ENCODE measurements at regions not wholly inside any gene's neighbourhood (a gene's known extent, or its start where the extent isn't known, plus 50 kb on each side); places are given as distances from the start of the nearest gene placed in this dataset.

GRCh38 chr3:28649266-28649665 lies 300.6 kb upstream of the AZI2 start:
- DNase-seq: no peak

GRCh38 chr3:28651159-28651558 lies 302.5 kb upstream of the AZI2 start:
- no peak for DNase-seq

GRCh38 chr3:28664123-28664522 lies 315.5 kb upstream of the AZI2 start:
- no peak for DNase-seq

GRCh38 chr3:28667646-28668621 lies 319.3 kb upstream of the AZI2 start:
- peak; percentile 32 for DNase-seq

- DNase-seq: no peak
These were observed 321.2 kb upstream of the AZI2 start for GRCh38 chr3:28669870-28670269.

DNA sequence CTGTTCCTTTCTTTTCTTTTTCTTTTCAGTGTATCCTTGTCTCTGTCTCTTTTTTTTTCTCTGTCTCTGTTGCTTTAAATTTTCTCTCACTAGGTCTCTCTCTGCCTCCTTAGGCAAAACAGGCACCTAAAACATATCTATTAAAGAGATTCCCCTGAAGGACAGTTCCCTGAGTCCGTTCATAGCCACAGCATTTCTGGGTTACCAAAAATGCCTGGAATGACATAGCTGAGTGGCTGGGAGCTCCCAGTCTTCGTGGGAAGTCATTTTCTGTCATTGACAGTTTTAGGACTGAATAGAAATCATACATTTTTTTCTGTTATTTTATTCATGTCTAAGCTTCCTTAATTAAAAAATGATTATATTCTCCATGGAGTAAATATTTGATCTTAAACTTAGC lies 323.8 kb upstream of the AZI2 start:
- DNase-seq: no peak

- no peak for DNase-seq
These were observed 324.8 kb upstream of the AZI2 start for GRCh38 chr3:28673446-28673845.

DNA sequence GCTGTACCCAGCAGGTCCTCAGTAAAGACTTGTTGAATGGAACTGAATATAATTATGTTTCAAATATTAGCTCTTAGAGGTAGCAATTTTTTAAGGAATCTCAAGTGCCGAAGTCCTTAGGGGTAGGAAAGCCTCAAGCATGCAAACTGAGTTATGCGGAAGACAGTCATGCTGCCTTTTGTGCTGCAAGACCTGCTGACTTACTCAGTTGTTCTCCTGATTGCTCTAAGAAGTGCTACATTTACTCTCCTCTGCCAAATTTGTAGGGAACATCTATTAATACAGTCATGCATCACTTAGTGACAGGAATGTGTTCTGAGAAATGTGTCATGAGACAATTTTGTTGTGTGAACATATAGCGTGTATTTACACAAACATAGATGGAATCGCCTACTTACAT lies 325.6 kb upstream of the AZI2 start:
- no peak for DNase-seq

DNA sequence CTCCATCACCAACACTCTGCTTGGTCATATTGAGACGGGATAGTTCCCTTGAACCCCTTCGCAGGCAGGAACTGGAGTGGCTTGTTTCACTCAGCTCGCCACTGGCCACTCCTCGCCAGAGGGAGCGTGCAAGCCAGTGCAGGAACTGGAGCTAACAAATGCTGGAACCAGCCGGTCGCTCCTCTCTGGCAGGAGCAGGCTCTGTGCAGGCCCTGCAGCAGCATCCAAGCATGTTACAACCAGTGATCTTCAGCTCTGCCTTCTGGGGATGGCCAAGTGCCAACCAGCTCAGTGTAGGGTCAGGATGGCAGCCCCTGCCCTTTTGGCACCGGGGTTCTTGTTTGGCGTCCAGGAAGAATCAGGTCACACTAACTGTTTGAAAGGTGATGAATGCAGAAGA lies 329.0 kb upstream of the AZI2 start:
- no peak for DNase-seq

DNA sequence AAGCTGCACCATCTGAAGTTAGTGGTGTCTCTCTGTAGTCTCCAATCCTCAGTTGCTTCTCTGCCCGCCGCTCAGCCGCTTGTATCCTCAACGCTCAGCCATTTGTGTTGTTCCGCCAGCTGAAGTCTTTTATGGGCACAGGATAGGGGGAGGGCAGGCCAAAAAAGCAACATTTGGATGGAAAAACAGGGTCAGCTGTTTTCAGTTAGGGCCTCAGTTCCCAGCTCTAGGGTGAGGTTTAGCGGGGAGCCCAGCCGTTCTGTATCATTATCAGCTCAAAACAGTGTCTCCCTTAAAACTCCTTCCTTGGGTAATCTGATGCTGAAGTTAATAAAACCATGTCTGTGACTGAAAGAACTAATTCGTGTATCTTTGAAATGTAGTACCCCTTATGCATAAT lies 329.5 kb upstream of the AZI2 start:
- no peak for DNase-seq

GRCh38 chr3:28680050-28680449 lies 331.4 kb upstream of the AZI2 start:
- no peak for DNase-seq

- DNase-seq: no peak
These were observed 333.5 kb upstream of the AZI2 start for GRCh38 chr3:28682121-28682520.

DNA sequence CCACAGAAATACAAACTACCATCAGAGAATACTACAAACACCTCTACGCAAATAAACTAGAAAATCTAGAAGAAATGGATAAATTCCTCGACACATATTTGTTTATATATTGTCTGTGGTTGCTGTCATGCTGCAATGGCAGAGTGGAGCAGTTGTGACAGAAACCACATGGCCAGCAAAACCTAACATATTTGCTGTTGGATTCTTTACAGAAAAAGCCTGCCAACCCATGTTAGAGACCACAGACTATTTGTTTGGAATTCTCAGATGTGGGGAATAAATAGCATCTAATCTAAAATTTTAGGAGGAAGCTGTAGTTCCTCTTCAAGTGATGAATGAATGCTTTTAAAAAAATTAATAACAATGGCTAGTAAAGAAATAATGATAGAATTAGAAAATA lies 341.6 kb upstream of the AZI2 start:
- no peak for DNase-seq

DNA sequence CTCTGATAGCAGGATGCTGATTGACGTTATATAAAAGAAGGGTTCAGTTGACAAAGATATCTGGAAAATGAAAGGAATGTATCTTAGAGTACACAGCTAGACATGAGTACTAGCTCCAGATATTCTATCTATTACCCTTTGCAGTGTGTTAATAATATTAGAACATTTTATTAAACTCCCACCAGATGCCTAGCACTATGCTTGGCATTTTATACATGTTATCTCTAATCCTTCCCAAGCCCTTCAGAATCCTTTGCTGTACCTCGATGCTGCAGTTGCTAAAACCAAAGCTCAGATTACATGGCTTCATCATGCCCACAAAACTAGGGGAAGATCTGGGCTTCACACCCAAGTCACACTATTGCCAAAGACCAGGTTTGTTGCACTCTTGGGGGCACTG lies 350.1 kb upstream of the AZI2 start:
- no peak for DNase-seq

DNA sequence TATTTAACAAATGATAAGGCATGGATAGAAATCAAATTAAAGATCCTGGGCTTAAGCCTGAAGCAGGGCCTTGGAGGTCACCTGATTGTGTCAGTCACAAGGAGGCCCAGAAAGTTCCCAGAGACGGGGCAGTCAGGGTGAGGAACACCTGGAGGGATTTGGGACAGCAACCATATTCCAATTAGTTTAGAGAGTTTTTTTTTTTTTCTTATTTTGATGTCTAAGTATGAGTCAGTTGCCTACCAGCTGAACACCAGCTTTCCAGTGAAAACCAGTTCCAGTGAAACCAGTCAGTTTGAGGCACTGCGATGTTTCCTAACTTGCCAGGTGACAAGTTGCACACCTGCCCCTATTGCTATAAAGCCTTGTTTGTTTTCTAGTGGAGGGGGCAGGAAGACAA lies 350.7 kb upstream of the AZI2 start:
- no peak for DNase-seq

GRCh38 chr3:28700728-28701127 lies 352.1 kb upstream of the AZI2 start:
- no peak for DNase-seq

DNA sequence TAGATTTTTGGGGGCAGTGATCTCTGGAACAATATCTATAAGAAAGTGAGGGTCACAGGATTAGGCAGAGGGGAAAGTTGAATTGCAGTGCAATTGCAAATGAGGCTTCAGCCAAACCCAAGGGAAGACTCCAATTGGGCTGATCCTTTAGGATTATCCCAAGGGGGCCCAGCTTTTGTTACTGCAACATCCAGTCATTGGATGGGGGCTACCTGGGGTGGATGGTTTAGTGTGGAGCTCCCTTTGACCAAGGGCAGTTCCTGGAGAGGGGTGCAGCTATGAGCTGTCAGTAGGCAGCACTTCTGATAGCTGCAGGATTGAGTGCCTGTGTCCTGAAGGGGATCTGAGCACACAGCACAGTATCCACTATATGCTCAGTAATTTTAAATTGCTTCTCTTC lies 355.2 kb upstream of the AZI2 start:
- no peak for DNase-seq

GRCh38 chr3:28711293-28711692 lies 362.7 kb upstream of the AZI2 start:
- DNase-seq: no peak

GRCh38 chr3:28716939-28717338 lies 368.3 kb upstream of the AZI2 start:
- DNase-seq: no peak

DNA sequence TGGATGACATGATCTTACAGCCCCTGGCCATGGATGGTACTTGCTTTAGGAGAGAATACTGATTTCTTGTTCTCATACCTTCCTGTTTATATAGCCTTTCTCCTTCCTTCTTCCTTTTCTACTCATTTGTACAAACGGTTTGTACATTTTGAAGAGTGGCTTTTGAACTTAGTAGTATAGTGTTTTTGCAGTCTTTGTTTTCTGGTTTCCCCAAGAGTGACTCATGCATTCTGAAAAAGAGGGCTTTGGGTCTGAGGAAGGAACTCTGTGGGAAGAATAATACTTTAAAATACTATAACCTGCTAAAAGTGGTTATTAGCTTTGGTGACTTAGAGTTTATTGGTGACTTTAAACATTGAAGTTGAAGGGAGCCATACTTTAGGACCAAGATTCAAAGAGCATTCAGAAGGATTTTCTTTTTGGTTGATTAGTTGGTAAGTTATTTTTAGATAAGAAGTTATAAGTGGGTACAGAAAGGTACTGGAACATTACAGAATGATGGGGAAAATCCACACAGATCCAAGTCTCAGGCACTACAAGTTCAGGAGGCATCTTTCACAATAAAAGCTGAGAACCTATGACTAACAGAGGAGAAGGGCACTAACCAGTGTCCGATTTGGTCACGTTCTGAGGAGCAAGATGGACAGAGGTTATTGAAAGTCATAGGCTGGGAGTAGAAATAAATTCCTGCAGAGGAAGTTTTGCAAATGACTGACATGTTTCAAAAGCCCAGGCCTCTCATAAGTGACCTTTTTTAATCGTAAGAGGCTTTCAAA lies 369.6 kb upstream of the AZI2 start:
- DNase-seq: no peak

DNA sequence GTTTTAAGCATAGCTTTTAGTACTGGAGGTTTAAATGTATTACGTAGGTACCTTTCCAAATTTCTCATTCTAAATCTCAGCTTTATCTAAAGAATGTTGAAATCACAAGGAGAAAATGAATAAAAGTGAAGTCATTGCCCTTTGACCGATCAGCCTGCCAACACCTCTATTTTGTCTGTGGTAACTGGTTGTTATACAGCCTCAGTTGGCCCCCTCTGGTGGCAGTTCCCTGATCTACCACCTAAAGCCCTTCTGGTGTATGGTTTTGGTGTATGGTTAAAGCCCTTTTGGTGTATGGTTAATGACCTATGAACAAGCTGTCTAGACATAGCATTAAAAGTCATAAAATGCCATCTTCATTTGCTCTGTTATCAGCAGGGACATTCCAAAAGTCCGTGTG lies 378.2 kb upstream of the AZI2 start:
- DNase-seq: no peak

DNA sequence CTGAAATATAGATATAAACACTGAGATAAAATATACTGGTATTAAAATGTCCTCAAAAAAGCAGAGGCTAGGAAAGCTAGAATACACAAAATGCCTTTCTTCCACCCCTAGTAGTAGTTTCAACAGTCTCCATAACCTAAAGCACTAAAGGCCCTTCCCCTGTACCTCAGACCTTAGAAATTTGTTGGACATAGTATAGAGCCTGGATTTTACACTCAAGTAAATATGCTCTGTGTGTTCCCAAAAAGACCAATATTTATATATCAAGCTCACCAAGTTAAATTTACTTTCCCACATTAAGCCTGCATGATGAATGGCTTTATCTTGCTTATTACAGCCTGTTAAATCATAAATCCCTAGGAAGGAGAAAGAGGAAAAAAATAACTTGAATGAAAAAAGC lies 378.7 kb upstream of the AZI2 start:
- no peak for DNase-seq

GRCh38 chr3:28738425-28738824 lies 389.8 kb upstream of the AZI2 start:
- DNase-seq: no peak

- DNase-seq: no peak
These were observed 391.0 kb upstream of the AZI2 start for GRCh38 chr3:28739647-28740046.

All from stimulated activated CD4-positive, alpha-beta T cell treated with anti-CD3 and anti-CD28 coated beads, Interleukin-12 subunit alpha, Interleukin-12 subunit beta, amount 100 ng/mL, for 4 hours (primary cell).